HCT116 (cell line): ENCODE measurements at regions not wholly inside any gene's neighbourhood (a gene's known extent, or its start where the extent isn't known, plus 50 kb on each side); places are given as distances from the start of the nearest gene placed in this dataset.

ENCODE experiments used
- ATAC-seq: fragments of 200-7000 bp; cut with Tn5 transposase; 2 replicates; pipeline ENCODE4 v1.9.1; 2020; ENCODE audit warnings: mild to moderate bottlenecking, moderate library complexity
- BruUV-seq: library from RNA; stranded (reverse); fragments of 400-500 nt; replicated peaks from 2 replicates; lab custom pipeline; 2021; lab: Mats Ljungman, UMichigan
- CTCF ChIA-PET: fragments of 300-600 bp; sonication (Branson Sonifier 250); formaldehyde crosslinking; loops from one replicate; lab custom pipeline; 2021; ENCODE audit warnings: antibody characterized with exemption; lab: Charles Lee
- POLR2A ChIA-PET: fragments of 300-600, 350-600 bp; sonication (Branson Sonifier 250); formaldehyde crosslinking; loops from one replicate; lab custom pipeline; 2021; ENCODE audit warnings: antibody characterized with exemption; lab: Charles Lee
- RAD21 ChIA-PET, 2 experiments: fragments of 300-600 bp; sonication (Branson Sonifier 250); formaldehyde crosslinking; loops; one replicate each; lab custom pipeline; 2023; ENCODE audit warnings: low total read pairs in 2 of 2; ENCODE audit not compliant: uncharacterized antibody in 2 of 2, unreplicated experiment in 2 of 2, low non-redundant PET in 1 of 2; lab: Charles Lee
- DNase-seq: peaks from one replicate; pipeline ENCODE4 v3.0.0-alpha.2; 2010; ENCODE audit warnings: low read depth, low spot score
- H2AFZ ChIP-seq: fragments of 200-600 bp; shearing (Covaris generic), sonication (generic); 2 replicates; pipeline ENCODE4 v1.6.1; 2017; ENCODE audit warnings: low read depth, mixed run types, mixed read lengths, antibody characterized with exemption, low read length; ENCODE audit not compliant: poor library complexity, severe bottlenecking
- H3K27ac ChIP-seq: 2 replicates; pipeline ENCODE4 v1.5.1; 2012; ENCODE audit warnings: low read depth, low read length
- H3K27me3 ChIP-seq: fragments of 200-600 bp; sonication (generic); 2 replicates; pipeline ENCODE4 v1.6.1; 2016; ENCODE audit warnings: mixed run types, low read length, mixed read lengths; ENCODE audit not compliant: insufficient read depth
- H3K36me3 ChIP-seq, 2 experiments: fragments of 200-500 bp in 1 of 2; fragments of 200-600 bp in 1 of 2; sonication (Bioruptor generic) in 1 of 2; sonication (generic) in 1 of 2; 2 replicates each; pipeline versions ENCODE4 v1.5.1 to v1.6.1; 2014 to 2016; ENCODE audit warnings: low read length in 2 of 2, inconsistent platforms in 1 of 2, mixed read lengths in 1 of 2, mixed run types in 1 of 2; ENCODE audit not compliant: insufficient read depth in 2 of 2, control insufficient read depth in 1 of 2
- H3K4me1 ChIP-seq, 2 experiments: fragments of 200-600 bp in 1 of 2; sonication (generic) in 1 of 2; 2 replicates each; pipeline versions ENCODE4 v1.5.1 to v1.6.1; 2012 to 2017; ENCODE audit warnings: low read length in 2 of 2, inconsistent platforms in 1 of 2, mild to moderate bottlenecking in 1 of 2, mixed read lengths in 1 of 2, mixed run types in 1 of 2, moderate library complexity in 1 of 2; ENCODE audit not compliant: insufficient read depth in 2 of 2, control insufficient read depth in 1 of 2
- H3K4me2 ChIP-seq: fragments of 200-600 bp; sonication (generic); 2 replicates; pipeline ENCODE4 v1.6.1; 2017; ENCODE audit warnings: mixed run types, low read length, mixed read lengths
- H3K4me3 ChIP-seq, 2 experiments: fragments of 200-600 bp in 1 of 2; sonication (generic) in 1 of 2; replicated peaks in 1 of 2; 2 replicates each; pipeline ENCODE4 v1.5.1; 2011 to 2016; ENCODE audit warnings: low read length in 2 of 2, control low read depth in 1 of 2, low read depth in 1 of 2, mild to moderate bottlenecking in 1 of 2, mixed read lengths in 1 of 2, mixed run types in 1 of 2
- H3K79me2 ChIP-seq: fragments of 200-600 bp; sonication (generic); 2 replicates; pipeline ENCODE4 v1.6.1; 2017; ENCODE audit warnings: mild to moderate bottlenecking, mixed run types, low read length, moderate library complexity, mixed read lengths; ENCODE audit not compliant: insufficient read depth
- H3K9ac ChIP-seq: fragments of 200-600 bp; sonication (generic); 2 replicates; pipeline ENCODE4 v1.6.1; 2016; ENCODE audit warnings: low read length, mixed read lengths
- H3K9me2 ChIP-seq: fragments of 200-600 bp; sonication (generic), shearing (Covaris generic); 2 replicates; pipeline ENCODE4 v1.6.1; 2017; ENCODE audit warnings: mixed run types, mild to moderate bottlenecking, moderate library complexity; ENCODE audit not compliant: insufficient read depth
- H3K9me3 ChIP-seq, 2 experiments: fragments of 200-500 bp in 1 of 2; fragments of 200-600 bp in 1 of 2; sonication (Bioruptor generic) in 1 of 2; sonication (generic) in 1 of 2; 2 replicates each; pipeline ENCODE4 v1.6.1; 2014 to 2017; ENCODE audit warnings: low read length in 2 of 2, mixed read lengths in 2 of 2, inconsistent platforms in 1 of 2, low read depth in 1 of 2, mild to moderate bottlenecking in 1 of 2, mixed run types in 1 of 2, moderate library complexity in 1 of 2; ENCODE audit not compliant: control insufficient read depth in 1 of 2, insufficient read depth in 1 of 2
- H4K20me1 ChIP-seq: fragments of 200-600 bp; sonication (generic), shearing (Covaris generic); 2 replicates; pipeline ENCODE4 v1.6.1; 2017; ENCODE audit warnings: mixed run types, mild to moderate bottlenecking, moderate library complexity; ENCODE audit not compliant: insufficient read depth
- CBX3 ChIP-seq: IDR thresholded peaks from 2 replicates; pipeline ENCODE4 v1.6.1; 2012; ENCODE audit warnings: low read depth
- ELF1 ChIP-seq: IDR thresholded peaks from 2 replicates; pipeline ENCODE4 v1.6.1; 2012; ENCODE audit warnings: low read depth, borderline replicate concordance
- EZH2 ChIP-seq: fragments of 200-600 bp; sonication (generic); IDR thresholded peaks from 2 replicates; pipeline ENCODE4 v1.6.1; 2017; ENCODE audit warnings: antibody characterized with exemption, mixed run types
- EZH2phosphoT487 ChIP-seq: fragments of 200-600 bp; IDR thresholded peaks from 2 replicates; pipeline ENCODE4 v1.6.1; 2018; ENCODE audit warnings: antibody characterized with exemption, borderline replicate concordance
- FOSL1 ChIP-seq: IDR thresholded peaks from 2 replicates; pipeline ENCODE4 v1.6.1; 2012; ENCODE audit warnings: low read depth
- JUND ChIP-seq: IDR thresholded peaks from 2 replicates; pipeline ENCODE4 v1.6.1; 2012
- POLR2AphosphoS5 ChIP-seq: IDR thresholded peaks from 2 replicates; pipeline ENCODE4 v1.6.1; 2011; ENCODE audit warnings: mild to moderate bottlenecking, low read depth, low read length, moderate library complexity
- RAD21 ChIP-seq: IDR thresholded peaks from 2 replicates; pipeline ENCODE4 v1.6.1; 2012; ENCODE audit warnings: low read depth, mild to moderate bottlenecking
- REST ChIP-seq: IDR thresholded peaks from 2 replicates; pipeline ENCODE4 v1.6.1; 2012; ENCODE audit warnings: low read depth
- SP1 ChIP-seq: IDR thresholded peaks from 2 replicates; pipeline ENCODE4 v1.6.1; 2012; ENCODE audit warnings: low read depth
- YY1 ChIP-seq: IDR thresholded peaks from 2 replicates; pipeline ENCODE4 v1.6.1; 2011; ENCODE audit warnings: low read length, low read depth, moderate library complexity, mild to moderate bottlenecking; ENCODE audit not compliant: insufficient replicate concordance; ENCODE audit errors: extremely low read depth
- ZBTB33 ChIP-seq: IDR thresholded peaks from 2 replicates; pipeline ENCODE4 v1.6.1; 2011; ENCODE audit warnings: mild to moderate bottlenecking, low read length, moderate library complexity; ENCODE audit not compliant: insufficient replicate concordance; ENCODE audit errors: extremely low read depth
- ZFX ChIP-seq: fragments of 450-650 bp; IDR thresholded peaks from 2 replicates; pipeline ENCODE4 v1.6.1; 2017
- ZNF274 ChIP-seq: fragments of 200-500 bp; sonication (Bioruptor generic); IDR thresholded peaks from 2 replicates; pipeline ENCODE4 v1.6.1; 2014; ENCODE audit warnings: mild to moderate bottlenecking, low read depth, low read length, inconsistent platforms
- intact Hi-C: fragments of 100-400 bp; cut with micrococcal nuclease; formaldehyde crosslinking; loops from 2 replicates; pipeline ENCODE4 v1.10.0; 2022
- TF ChIP-seq, protein P1 (sequence below): IDR thresholded peaks from 2 replicates; pipeline ENCODE4 v1.6.1; 2012
- TF ChIP-seq, protein P2 (sequence below), 3 experiments: fragments of 200-600 bp in 1 of 3; sonication (generic) in 1 of 3; IDR thresholded peaks in 2 of 3; conservative IDR thresholded peaks in 1 of 3; 2 replicates each; pipeline ENCODE4 v1.5.1; 2012 to 2017; ENCODE audit warnings: low read depth in 2 of 3, low read length in 2 of 3, antibody characterized with exemption in 1 of 3, borderline replicate concordance in 1 of 3, control low read depth in 1 of 3, mild to moderate bottlenecking in 1 of 3, mixed read lengths in 1 of 3, mixed run types in 1 of 3, moderate library complexity in 1 of 3; ENCODE audit not compliant: insufficient read depth in 1 of 3

GRCh38 chr3:99175276-99175812, 273.8 kb upstream of the DCBLD2 start:
- CTCF ChIA-PET: no interaction called here
- ATAC-seq (no peak), DNase-seq (no peak)
- no peaks in the 10 kb centered on the region for H3K4me1 ChIP-seq
- no peak overlapping the region for H2AFZ ChIP-seq
- H3K9me3 ChIP-seq: no peaks in the 10 kb centered on the region
- no peaks in the 10 kb centered on the region for H3K9me2 ChIP-seq
- H3K4me3 ChIP-seq: no peak overlapping the region
- H3K4me2 ChIP-seq: no peak overlapping the region
- H4K20me1 ChIP-seq: no peaks in the 10 kb centered on the region
- no peaks in the 10 kb centered on the region for H3K36me3 ChIP-seq
- intact Hi-C loops: loop anchor here (10.0 kb wide), 1 partner anchor 361 kb away; no protein-coding TSS in a partner anchor
- POLR2A ChIA-PET: no interaction called here
- H3K9ac ChIP-seq: no peak overlapping the region
- TF ChIP-seq ZNF274 (no peak), YY1 (no peak), FOSL1 (no peak), POLR2AphosphoS5 (no peak), CBX3 (no peak), ZFX (no peak), REST (no peak), EZH2 (no peak), SP1 (no peak), JUND (no peak), RAD21 (no peak), ZBTB33 (no peak), ELF1 (no peak), EZH2phosphoT487 (no peak)
- TF ChIP-seq, protein P1, sequence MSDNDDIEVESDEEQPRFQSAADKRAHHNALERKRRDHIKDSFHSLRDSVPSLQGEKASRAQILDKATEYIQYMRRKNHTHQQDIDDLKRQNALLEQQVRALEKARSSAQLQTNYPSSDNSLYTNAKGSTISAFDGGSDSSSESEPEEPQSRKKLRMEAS: no peak
- TF ChIP-seq, protein P2, sequence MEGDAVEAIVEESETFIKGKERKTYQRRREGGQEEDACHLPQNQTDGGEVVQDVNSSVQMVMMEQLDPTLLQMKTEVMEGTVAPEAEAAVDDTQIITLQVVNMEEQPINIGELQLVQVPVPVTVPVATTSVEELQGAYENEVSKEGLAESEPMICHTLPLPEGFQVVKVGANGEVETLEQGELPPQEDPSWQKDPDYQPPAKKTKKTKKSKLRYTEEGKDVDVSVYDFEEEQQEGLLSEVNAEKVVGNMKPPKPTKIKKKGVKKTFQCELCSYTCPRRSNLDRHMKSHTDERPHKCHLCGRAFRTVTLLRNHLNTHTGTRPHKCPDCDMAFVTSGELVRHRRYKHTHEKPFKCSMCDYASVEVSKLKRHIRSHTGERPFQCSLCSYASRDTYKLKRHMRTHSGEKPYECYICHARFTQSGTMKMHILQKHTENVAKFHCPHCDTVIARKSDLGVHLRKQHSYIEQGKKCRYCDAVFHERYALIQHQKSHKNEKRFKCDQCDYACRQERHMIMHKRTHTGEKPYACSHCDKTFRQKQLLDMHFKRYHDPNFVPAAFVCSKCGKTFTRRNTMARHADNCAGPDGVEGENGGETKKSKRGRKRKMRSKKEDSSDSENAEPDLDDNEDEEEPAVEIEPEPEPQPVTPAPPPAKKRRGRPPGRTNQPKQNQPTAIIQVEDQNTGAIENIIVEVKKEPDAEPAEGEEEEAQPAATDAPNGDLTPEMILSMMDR (IDR thresholded peaks at IDR 0.05 in 2 of 3, conservative IDR thresholded peaks at IDR 0.05 in 1 of 3; ENCODE audit: borderline replicate concordance in 1 of 3, insufficient read depth in 1 of 3, low read depth in 2 of 3, low read length in 2 of 3): no peak
- H3K79me2 ChIP-seq: no peaks in the 10 kb centered on the region
- BruUV-seq: no TSS peak
- H3K27ac ChIP-seq: no peak overlapping the region
- RAD21 ChIA-PET: no interaction called here
- no peaks in the 10 kb centered on the region for H3K27me3 ChIP-seq
